Activated T-cell treated with anti-CD3 and anti-CD28 coated beads, Interleukin-2, amount 50 U/mL, for 72 hours (primary cell): ENCODE measurements at regions not wholly inside any gene's neighbourhood (a gene's known extent, or its start where the extent isn't known, plus 50 kb on each side); places are given as distances from the start of the nearest gene placed in this dataset.

Experiments
- ATAC-seq, 2 donors: fragments of 150-1000 bp; cut with Tn5 transposase; replicated peaks in 1 of 2; 2 replicates each; pipeline ENCODE4 v1.10.0; 2021; ENCODE audit warnings: moderate library complexity in 2 of 2, mild to moderate bottlenecking in 1 of 2
- DNase-seq, 2 donors: peaks; one replicate each; pipeline ENCODE4 v3.0.0; 2021 to 2022; ENCODE audit warnings: mixed read lengths in 1 of 2
- H3K27ac Mint-ChIP-seq: one replicate; pipeline ENCODE4 v1.8.0; 2022; ENCODE audit warnings: mild to moderate bottlenecking, moderate library complexity, mixed read lengths
- H3K27me3 Mint-ChIP-seq: one replicate; pipeline ENCODE4 v1.8.0; 2022; ENCODE audit warnings: low read depth, mixed read lengths
- H3K36me3 Mint-ChIP-seq, 2 donors: one replicate each; pipeline ENCODE4 v1.8.0; 2022; ENCODE audit warnings: mixed read lengths in 2 of 2, mild to moderate bottlenecking in 1 of 2; ENCODE audit not compliant: insufficient read depth in 2 of 2
- H3K4me1 Mint-ChIP-seq: one replicate; pipeline ENCODE4 v1.8.0; 2022; ENCODE audit warnings: low read depth, mixed read lengths
- H3K4me3 Mint-ChIP-seq, 2 donors: one replicate each; pipeline ENCODE4 v1.8.0; 2022; ENCODE audit warnings: mild to moderate bottlenecking in 2 of 2, mixed read lengths in 2 of 2, moderate library complexity in 2 of 2
- H3K9me3 Mint-ChIP-seq, 2 donors: one replicate each; pipeline ENCODE4 v1.8.0; 2022; ENCODE audit warnings: mixed read lengths in 2 of 2

DNA sequence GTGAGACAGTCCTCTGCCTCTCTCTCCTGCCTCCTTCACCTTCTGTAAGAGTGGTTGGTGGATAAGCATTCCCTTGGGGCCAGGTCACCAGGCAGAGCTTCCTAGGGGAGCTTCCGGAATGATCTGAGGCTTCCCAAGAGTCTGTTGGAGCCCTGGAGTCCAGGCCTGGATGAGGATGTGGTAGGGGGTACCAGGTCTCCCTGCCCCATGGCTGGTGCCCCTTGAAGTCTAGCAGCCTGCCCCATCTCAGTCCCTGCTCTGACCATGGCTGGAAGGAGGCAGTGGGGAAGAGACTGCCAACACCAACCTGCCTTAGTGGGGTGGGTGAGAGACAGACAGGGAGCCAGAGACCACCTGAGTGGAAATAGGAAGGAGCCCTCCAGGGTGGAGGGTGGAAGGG, 1316.9 kb downstream of the UQCRFS1 start:
- DNase-seq = no peak
- H3K4me3 Mint-ChIP-seq = no peak overlapping the region

DNA sequence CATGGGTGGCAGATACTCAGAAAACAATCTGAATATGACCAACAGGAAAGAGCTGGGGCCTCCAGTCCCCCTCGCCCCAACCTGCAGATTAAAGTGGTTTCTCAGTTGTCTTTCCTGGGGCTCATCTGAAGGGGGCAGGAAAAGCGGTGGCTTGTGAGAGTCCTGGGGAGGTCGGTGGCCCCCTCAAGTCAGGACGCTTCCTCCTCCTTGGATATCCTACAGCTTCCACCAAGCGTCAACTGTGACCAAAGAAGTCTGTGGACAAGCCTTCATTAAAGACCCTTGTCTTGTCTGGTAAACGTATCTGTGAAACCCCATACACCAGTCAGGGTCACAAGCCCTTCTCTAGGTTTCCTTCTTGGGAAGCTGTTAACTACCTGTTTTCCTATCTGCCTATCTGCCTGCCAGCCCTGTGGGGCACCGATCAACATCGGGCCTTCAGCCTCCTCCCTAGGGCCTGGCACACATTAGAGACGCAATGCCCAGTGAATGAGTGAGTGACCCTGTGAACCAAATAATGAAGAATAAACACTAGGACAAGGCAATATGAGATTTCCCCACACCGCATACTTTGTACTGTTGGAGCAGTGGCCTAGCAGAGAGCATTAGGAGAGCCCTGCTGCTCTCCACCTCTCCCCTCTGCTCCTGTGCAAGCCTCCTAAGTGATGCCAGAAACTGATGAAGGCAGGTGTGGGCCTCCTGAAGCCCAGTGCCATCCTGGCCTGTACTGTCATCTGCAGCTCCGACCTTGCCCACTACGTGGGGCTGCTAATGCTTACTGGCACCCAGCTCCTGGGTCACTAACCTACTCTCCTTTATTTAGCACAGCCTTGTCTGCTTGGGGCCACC, 1317.8 kb downstream of the UQCRFS1 start:
- Mint-ChIP-seq H3K36me3 (peaks cover 0 to 2% of the 10 kb centered on the region in 2 donors), H3K4me1 (no peaks in the 10 kb centered on the region), H3K4me3 (no peak overlapping the region), H3K9me3 (peaks cover 2 to 3% of the 10 kb centered on the region in 2 donors), H3K27me3 (no peaks in the 10 kb centered on the region), H3K27ac (no peak overlapping the region)
- ATAC-seq (no peak), DNase-seq (no peak)

More for the DNA sequence above, 1316.9 kb downstream of the UQCRFS1 start:
- H3K9me3 Mint-ChIP-seq = peaks cover 2 to 3% of the 10 kb centered on the region in 2 donors
- H3K36me3 Mint-ChIP-seq = peaks cover 0 to 2% of the 10 kb centered on the region in 2 donors
- no peaks in the 10 kb centered on the region for H3K27me3 Mint-ChIP-seq
- ATAC-seq = no peak
- H3K4me1 Mint-ChIP-seq = no peaks in the 10 kb centered on the region
- no peak overlapping the region for H3K27ac Mint-ChIP-seq

DNA sequence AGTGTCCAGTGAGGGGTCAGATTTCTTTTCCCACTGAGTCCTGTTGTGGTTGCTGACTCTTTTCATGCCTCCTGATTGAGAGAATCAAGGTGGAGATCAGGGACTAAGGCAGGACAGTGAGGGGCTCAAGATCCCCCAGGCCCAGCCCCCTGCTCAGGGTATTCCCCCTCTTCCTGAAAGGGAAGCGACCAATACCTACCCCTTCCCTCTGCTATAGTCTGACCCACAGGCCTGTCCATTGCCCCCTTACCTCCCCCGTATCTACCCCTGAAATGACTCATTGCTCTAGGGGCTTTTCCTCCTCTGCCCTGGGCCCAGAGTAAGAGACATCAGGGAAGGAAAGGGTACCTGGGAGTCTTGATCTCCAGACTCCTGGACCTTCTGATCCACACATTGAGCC, 1320.5 kb downstream of the UQCRFS1 start:
- Mint-ChIP-seq H3K27me3 (no peaks in the 10 kb centered on the region), H3K36me3 (peaks cover 0 to 1% of the 10 kb centered on the region in 2 donors), H3K4me3 (no peak overlapping the region), H3K9me3 (peaks cover 4 to 5% of the 10 kb centered on the region in 2 donors), H3K4me1 (no peaks in the 10 kb centered on the region), H3K27ac (no peak overlapping the region)
- DNase-seq (no peak), ATAC-seq (no peak)

DNA sequence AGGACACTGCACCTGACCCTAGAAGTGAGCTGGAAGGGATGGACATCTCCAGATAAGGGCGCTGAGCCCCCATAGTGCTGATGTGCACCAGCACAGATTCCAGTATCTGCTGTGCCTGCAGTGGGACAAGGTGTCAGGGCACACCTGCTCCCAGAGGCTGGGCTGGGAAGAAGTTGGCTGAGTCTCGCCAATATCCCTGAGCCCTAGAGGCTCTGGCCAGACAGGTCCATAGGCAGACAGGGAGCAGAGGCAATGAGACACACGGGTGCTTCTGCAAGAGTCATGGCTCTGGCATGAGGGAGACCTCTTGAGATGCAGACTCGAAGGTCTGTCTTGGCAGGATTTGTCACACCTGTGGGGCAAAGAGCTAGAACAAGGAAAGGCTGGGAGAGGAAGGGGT, 1321.5 kb downstream of the UQCRFS1 start:
- Mint-ChIP-seq H3K27ac (no peak overlapping the region), H3K27me3 (no peaks in the 10 kb centered on the region), H3K9me3 (peaks cover 5 to 13% of the 10 kb centered on the region in 2 donors), H3K4me1 (no peaks in the 10 kb centered on the region), H3K36me3 (peaks cover 1 to 3% of the 10 kb centered on the region in 2 donors), H3K4me3 (no peak overlapping the region)
- ATAC-seq (no peak), DNase-seq (no peak)

DNA sequence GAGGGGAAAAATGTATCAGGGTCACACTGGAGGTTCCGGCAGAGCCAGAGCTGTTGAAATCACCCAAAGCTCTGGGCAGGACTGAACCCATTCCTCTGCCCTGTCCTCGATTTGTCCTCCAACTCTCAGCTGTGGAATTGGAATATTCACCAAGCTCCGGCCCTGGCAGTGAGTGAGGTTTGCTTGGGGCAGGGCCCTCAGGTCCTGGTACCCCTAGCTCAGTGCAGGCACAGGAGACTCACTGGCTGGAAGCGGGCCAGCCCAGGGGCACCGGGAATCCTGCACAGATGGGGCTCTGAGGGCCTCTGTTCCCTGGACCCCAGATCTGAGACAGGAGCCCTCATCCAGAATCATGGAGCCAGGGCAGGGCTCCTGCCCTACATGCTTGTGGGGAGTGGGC, 1322.3 kb downstream of the UQCRFS1 start:
- Mint-ChIP-seq H3K27ac (no peak overlapping the region), H3K36me3 (peaks cover 2 to 3% of the 10 kb centered on the region in 2 donors), H3K4me3 (no peak overlapping the region), H3K4me1 (no peaks in the 10 kb centered on the region), H3K27me3 (no peaks in the 10 kb centered on the region), H3K9me3 (peaks cover 6 to 14% of the 10 kb centered on the region in 2 donors)
- DNase-seq (no peak), ATAC-seq (no peak)

DNA sequence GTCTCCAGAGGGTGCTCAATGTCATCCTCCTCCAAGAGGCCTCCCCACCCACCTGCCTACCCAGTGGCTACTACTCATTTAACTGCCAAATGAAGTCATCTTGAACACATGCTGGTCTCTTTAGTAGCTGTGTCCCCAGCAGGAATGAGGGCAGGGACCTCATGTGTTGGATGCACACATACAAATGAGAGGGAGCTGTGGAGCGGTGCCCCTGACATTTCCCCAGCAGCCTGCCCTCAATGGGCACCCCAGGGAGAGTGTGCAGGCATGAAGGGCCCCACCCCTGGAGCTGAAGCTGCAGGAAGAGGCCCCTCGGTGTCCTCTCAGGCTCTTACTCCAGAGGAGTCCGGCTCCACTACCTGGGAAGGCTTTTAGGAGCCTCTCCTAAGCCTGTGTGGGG, 1322.7 kb downstream of the UQCRFS1 start:
- H3K9me3 Mint-ChIP-seq = peaks cover 8 to 14% of the 10 kb centered on the region in 2 donors
- no peaks in the 10 kb centered on the region for H3K4me1 Mint-ChIP-seq
- H3K4me3 Mint-ChIP-seq = no peak overlapping the region
- ATAC-seq (no peak), DNase-seq (no peak)
- H3K36me3 Mint-ChIP-seq = peaks cover 2 to 3% of the 10 kb centered on the region in 2 donors
- H3K27ac Mint-ChIP-seq = no peak overlapping the region
- H3K27me3 Mint-ChIP-seq = no peaks in the 10 kb centered on the region

DNA sequence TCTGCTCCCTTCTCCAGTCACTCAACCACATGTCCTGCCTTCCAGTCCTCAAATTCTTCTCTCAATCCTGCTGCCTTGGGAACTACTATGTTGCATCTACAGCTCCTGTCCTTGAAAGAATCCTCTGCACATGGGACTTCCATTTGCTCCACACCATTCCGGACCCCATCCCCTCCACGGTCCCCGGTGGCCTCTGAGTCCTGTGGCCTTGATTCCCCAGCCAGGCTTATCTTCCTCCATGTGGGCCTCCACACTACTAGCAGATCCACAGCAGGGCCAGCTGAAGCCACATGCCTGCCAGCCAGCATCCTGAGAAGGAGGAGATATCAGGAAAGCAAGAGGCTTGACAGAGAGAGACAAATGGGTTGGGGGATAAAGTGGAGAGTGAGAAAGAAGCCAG, 1323.8 kb downstream of the UQCRFS1 start:
- Mint-ChIP-seq H3K4me3 (no peak overlapping the region), H3K36me3 (peaks cover 2 to 3% of the 10 kb centered on the region in 2 donors), H3K27me3 (no peaks in the 10 kb centered on the region), H3K4me1 (no peaks in the 10 kb centered on the region), H3K9me3 (peaks cover 10 to 13% of the 10 kb centered on the region in 2 donors), H3K27ac (no peak overlapping the region)
- ATAC-seq (no peak), DNase-seq (no peak)

DNA sequence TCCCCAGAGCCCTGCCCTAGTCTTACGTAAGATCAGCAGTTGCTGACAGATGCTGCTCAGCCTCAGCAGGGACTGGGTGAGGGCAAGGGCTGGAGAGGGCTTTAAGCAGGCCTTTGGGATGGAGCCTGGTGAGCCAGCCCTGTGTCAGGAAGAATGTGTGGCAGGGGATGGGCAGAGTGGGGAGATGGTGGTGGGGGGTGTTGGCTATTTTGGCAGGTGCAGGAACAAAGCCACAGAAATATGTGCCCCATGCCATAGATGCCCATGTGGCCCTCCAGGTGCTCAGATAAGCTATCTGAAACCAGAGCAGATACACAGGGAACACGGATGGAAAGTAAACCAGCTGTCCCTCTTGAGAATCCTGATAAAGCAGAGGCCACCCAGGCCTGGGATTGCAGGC, 1325.0 kb downstream of the UQCRFS1 start:
- Mint-ChIP-seq H3K4me1 (no peaks in the 10 kb centered on the region), H3K27ac (no peak overlapping the region), H3K4me3 (no peak overlapping the region), H3K36me3 (peaks cover 2 to 3% of the 10 kb centered on the region in 2 donors), H3K27me3 (no peaks in the 10 kb centered on the region), H3K9me3 (peaks cover 8 to 13% of the 10 kb centered on the region in 2 donors)
- no peak for ATAC-seq
- no peak for DNase-seq

DNA sequence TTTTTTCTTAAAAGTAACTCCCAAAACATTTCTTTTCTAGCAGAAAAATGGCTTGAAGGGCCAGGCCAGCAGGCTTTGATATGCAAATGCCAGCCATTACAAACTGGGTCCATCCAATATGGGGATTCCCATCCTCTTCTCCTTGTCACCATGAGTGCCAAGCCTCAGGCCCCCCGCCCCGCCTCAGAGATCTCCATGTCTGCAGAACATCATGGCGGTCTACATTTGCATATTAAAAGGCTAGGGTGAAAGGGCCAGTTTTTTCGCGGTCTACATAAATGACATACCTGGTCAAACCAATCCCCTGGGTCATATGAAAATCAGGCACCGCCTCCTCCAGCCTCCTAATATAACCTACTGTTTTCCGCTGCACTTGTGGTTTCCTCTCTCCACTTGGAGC, 1327.6 kb downstream of the UQCRFS1 start:
- no peak for DNase-seq
- Mint-ChIP-seq H3K27me3 (no peaks in the 10 kb centered on the region), H3K9me3 (peaks cover 8 to 18% of the 10 kb centered on the region in 2 donors), H3K36me3 (peaks cover 2 to 3% of the 10 kb centered on the region in 2 donors), H3K4me1 (no peaks in the 10 kb centered on the region), H3K27ac (no peak overlapping the region), H3K4me3 (no peak overlapping the region)
- ATAC-seq = no peak

DNA sequence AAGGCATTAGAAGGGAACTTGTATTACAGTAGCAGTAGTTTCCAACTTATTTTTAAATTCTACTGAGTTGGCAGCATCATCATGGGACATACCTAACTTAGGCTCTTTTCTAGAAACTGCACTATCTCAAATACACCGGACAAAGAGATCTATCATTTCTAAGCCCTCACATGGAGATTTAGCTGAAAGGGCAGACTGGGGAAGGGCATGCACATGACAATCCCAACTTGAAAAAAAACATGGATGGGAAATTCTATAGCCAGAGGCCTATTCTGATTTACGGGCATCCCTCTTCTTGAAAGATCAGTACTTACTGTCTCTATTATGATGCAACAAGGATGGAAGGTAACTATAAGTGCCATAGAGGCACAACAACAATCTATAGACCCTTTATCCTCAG, 1328.6 kb downstream of the UQCRFS1 start:
- ATAC-seq (no peak), DNase-seq (no peak)
- H3K4me1 Mint-ChIP-seq = no peaks in the 10 kb centered on the region
- H3K27ac Mint-ChIP-seq = no peak overlapping the region
- peaks cover 8 to 18% of the 10 kb centered on the region in 2 donors for H3K9me3 Mint-ChIP-seq
- H3K4me3 Mint-ChIP-seq = no peak overlapping the region
- peaks cover 2 to 3% of the 10 kb centered on the region in 2 donors for H3K36me3 Mint-ChIP-seq
- H3K27me3 Mint-ChIP-seq = no peaks in the 10 kb centered on the region

DNA sequence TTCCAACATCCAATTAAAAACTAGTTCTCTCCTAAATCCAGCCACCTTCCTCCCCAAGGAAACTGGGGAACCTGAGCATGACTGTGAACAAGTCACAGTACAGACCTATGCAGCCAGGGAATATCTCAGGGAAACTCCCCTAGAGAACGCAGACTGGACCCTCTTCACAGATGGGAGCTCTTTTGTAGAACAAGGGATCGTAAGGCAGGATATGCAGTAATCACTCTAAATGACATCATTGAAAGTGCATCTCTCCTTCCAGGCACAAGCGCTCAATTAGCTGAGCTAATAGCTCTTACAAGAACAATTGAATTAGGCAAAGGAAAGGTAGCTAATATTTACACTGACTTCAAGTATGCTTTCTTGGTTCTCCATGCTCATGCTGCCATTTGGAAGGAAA, 1331.7 kb downstream of the UQCRFS1 start:
- Mint-ChIP-seq H3K4me1 (no peaks in the 10 kb centered on the region), H3K27me3 (no peaks in the 10 kb centered on the region), H3K4me3 (no peak overlapping the region), H3K9me3 (peaks cover 12 to 16% of the 10 kb centered on the region in 2 donors), H3K36me3 (peaks cover 0 to 5% of the 10 kb centered on the region in 2 donors), H3K27ac (no peak overlapping the region)
- DNase-seq = no peak
- no peak for ATAC-seq

DNA sequence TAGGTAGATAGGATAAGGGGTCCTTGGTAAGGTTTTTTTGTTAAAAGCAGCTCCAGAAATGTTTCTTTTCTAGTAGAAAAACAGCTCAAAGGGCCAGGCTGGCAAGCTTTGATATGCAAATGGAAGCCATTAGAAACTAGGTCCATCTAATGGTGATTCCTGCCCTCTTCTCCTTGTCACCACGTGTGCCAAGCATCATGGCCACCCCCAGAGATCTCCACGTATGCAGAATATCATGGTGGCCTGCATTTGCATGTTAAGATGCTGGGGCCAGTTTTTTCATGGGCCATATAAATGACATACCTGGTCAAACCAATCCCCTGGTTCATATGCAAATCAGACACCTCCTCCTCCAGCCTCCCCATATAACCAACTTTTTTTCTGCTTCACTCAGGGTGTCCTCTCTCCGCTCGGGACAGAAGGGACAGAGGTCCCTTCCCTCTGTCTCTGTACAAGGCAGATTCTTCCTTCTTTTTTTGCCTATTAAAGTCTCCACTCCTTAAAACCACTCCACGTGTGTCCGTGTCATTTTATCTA, 1335.9 kb downstream of the UQCRFS1 start:
- Mint-ChIP-seq H3K9me3 (peaks cover 12 to 22% of the 10 kb centered on the region in 2 donors), H3K36me3 (peaks cover 2 to 5% of the 10 kb centered on the region in 2 donors), H3K27ac (no peak overlapping the region), H3K4me1 (no peaks in the 10 kb centered on the region), H3K4me3 (no peak overlapping the region), H3K27me3 (no peaks in the 10 kb centered on the region)
- ATAC-seq = no peak
- DNase-seq = no peak

DNA sequence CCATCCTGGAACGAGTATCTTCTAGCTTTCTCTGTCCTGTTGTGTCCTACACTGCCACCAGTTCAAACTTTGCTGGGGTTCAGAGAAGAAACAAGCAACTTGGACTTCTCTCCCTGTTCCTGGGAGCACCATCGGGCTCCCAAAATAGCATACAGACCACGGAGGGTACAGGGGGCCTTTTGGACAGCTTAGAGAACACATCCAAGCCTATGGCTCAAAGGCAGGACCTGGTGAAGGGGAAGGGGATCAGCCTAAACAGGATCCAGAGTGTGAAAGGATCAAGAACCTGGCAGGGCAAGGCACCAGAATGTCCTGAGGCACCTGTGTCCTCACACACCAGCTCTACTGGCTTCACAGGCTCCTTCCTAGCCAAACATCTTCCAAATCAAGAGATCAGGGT, 1336.5 kb downstream of the UQCRFS1 start:
- ATAC-seq = no peak
- H3K4me3 Mint-ChIP-seq = no peak overlapping the region
- no peaks in the 10 kb centered on the region for H3K27me3 Mint-ChIP-seq
- DNase-seq = no peak
- H3K36me3 Mint-ChIP-seq = peaks cover 2 to 5% of the 10 kb centered on the region in 2 donors
- no peaks in the 10 kb centered on the region for H3K4me1 Mint-ChIP-seq
- H3K27ac Mint-ChIP-seq = no peak overlapping the region
- peaks cover 12 to 22% of the 10 kb centered on the region in 2 donors for H3K9me3 Mint-ChIP-seq
